ENCODE measurements at regions not wholly inside any gene's neighbourhood (a gene's known extent, or its start where the extent isn't known, plus 50 kb on each side); places are given as distances from the start of the nearest gene placed in this dataset.
A peak's percentile ranks its signal among the peaks of the same experiment; 100 is the strongest.
"Not testable (repeated sequence)": the region's sequence is repeated elsewhere in the genome, so short reads cannot be mapped to it uniquely, and the experiment has no call there.

DNA sequence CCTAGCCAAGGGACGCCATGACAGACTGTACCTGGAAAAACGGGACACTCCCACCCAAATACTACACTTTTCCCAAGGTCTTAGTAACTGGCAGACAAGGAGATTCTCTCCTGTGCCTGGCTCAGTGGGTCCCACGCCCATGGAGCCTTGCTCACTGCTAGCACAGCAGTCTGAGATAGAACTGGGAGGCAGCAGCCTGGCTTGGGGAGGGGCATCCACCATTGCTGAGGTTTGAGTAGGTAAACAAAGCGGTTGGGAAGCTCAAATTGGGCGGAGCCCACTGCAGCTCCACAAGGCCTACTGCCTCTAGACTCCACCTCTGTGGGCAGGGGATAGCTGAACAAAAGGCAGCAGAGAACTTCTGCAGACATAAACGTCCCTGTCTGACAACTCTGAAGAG, 215.1 kb upstream of the UBE2E3 start:
- not testable (repeated sequence) for H3K4me2 ChIP-seq (ENCODE audit: insufficient read depth, low read length, poor library complexity, severe bottlenecking); H2BK120ac ChIP-seq (ENCODE audit: low read depth, low read length); H3K36me3 ChIP-seq (replicated peaks in 1 of 2; ENCODE audit: control insufficient read depth in 2 of 2, insufficient read depth in 2 of 2, low read length in 2 of 2); H3K4me1 ChIP-seq (ENCODE audit: control insufficient read depth in 2 of 2, insufficient read depth in 1 of 2, low read depth in 1 of 2, low read length in 2 of 2); H3K9me3 ChIP-seq (replicated peaks in 1 of 2; ENCODE audit: control insufficient read depth in 2 of 2, insufficient read depth in 1 of 2, low read depth in 1 of 2, low read length in 2 of 2); H2AFZ ChIP-seq (ENCODE audit: low read length); H3K27me3 ChIP-seq (ENCODE audit: control insufficient read depth in 3 of 3, insufficient read depth in 3 of 3, low read depth in 1 of 3, low read length in 3 of 3); H3K27ac ChIP-seq (replicated peaks; ENCODE audit: low read length); H3K23ac ChIP-seq (ENCODE audit: low read depth, low read length, poor library complexity); H3K4ac ChIP-seq (ENCODE audit: low read length); H3K14ac ChIP-seq (ENCODE audit: low read length); H4K91ac ChIP-seq (ENCODE audit: low read depth, low read length, poor library complexity); H2AK5ac ChIP-seq (ENCODE audit: low read depth, low read length); H3K9ac ChIP-seq (ENCODE audit: low read depth, low read length, poor library complexity); H2BK15ac ChIP-seq (ENCODE audit: low read length); H3K79me1 ChIP-seq (ENCODE audit: low read depth, low read length); DNase-seq (ENCODE audit: low spot score); H3K4me3 ChIP-seq (ENCODE audit: low read length in 2 of 2); H4K8ac ChIP-seq (ENCODE audit: low read depth, low read length); H2BK5ac ChIP-seq (ENCODE audit: low read length); H2BK12ac ChIP-seq (ENCODE audit: low read length); H3K18ac ChIP-seq (ENCODE audit: low read length)
- WGBS, 2 donors (ENCODE audit: extremely low coverage in 2 of 2, insufficient read length in 2 of 2, insufficient replicate concordance in 1 of 2) = no CpG with 5 or more reads among the region's 6 CpGs

DNA sequence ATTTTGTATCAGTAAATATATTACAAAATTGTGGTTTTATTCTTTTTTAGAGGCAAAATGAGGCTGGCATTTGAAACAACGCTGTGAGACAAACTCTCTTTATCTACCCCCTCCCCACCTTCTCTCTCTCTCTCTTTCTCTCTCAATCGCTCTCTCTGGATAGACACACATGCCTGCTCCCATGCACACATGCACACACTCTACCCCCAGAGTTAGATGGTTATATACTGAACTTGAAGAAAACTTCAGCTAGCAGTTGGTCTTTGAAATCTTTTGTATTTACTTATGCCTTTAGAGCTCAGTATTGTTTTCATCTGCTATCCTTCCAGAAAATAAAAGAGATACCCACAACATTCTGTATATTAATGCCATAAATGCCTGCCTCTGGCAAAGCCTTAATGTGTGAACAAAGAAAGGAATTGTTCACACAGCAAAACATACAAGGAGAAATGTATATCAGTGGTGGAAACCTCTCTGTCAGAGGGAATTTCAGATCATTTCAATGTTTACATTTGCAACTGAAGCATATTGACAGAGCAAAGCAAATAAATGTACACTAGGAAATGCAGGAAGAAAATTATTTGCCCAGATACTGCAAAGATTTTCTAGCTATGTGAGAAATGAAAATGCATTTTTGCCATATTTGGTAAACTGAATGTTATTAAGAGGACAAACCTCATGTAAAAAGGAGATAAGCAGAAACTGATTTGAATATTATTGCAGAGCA, 217.0 kb upstream of the UBE2E3 start:
- Histone ChIP-seq H3K23ac (ENCODE audit: low read depth, low read length, poor library complexity) (no peak overlapping the region), H3K9me3 (replicated peaks in 1 of 2; ENCODE audit: control insufficient read depth in 2 of 2, insufficient read depth in 1 of 2, low read depth in 1 of 2, low read length in 2 of 2) (no peaks in the 10 kb centered on the region), H3K4me1 (ENCODE audit: control insufficient read depth in 2 of 2, insufficient read depth in 1 of 2, low read depth in 1 of 2, low read length in 2 of 2) (no peaks in the 10 kb centered on the region), H3K18ac (ENCODE audit: low read length) (no peak overlapping the region), H3K4me3 (ENCODE audit: low read length in 2 of 2) (no peak overlapping the region), H4K8ac (ENCODE audit: low read depth, low read length) (no peak overlapping the region), H3K14ac (ENCODE audit: low read length) (no peak overlapping the region), H2AK5ac (ENCODE audit: low read depth, low read length) (no peak overlapping the region), H2BK120ac (ENCODE audit: low read depth, low read length) (no peak overlapping the region), H4K91ac (ENCODE audit: low read depth, low read length, poor library complexity) (no peak overlapping the region), H3K36me3 (replicated peaks in 1 of 2; ENCODE audit: control insufficient read depth in 2 of 2, insufficient read depth in 2 of 2, low read length in 2 of 2) (no peaks in the 10 kb centered on the region), H3K4ac (ENCODE audit: low read length) (no peak overlapping the region), H2BK12ac (ENCODE audit: low read length) (no peak overlapping the region), H2BK15ac (ENCODE audit: low read length) (no peak overlapping the region), H2AFZ (ENCODE audit: low read length) (peak overlapping the region; percentile 25), H3K9ac (ENCODE audit: low read depth, low read length, poor library complexity) (no peak overlapping the region), H3K4me2 (ENCODE audit: insufficient read depth, low read length, poor library complexity, severe bottlenecking) (no peak overlapping the region), H3K27ac (replicated peaks; ENCODE audit: low read length) (no peak overlapping the region), H2BK5ac (ENCODE audit: low read length) (no peak overlapping the region), H3K79me1 (ENCODE audit: low read depth, low read length) (no peaks in the 10 kb centered on the region), H3K27me3 (ENCODE audit: control insufficient read depth in 3 of 3, insufficient read depth in 3 of 3, low read depth in 1 of 3, low read length in 3 of 3) (no peaks in the 10 kb centered on the region)
- WGBS, 2 donors (ENCODE audit: extremely low coverage in 2 of 2, insufficient read length in 2 of 2, insufficient replicate concordance in 1 of 2) = no CpG with 5 or more reads among the region's 2 CpGs
- no peak for DNase-seq (ENCODE audit: low spot score)

DNA sequence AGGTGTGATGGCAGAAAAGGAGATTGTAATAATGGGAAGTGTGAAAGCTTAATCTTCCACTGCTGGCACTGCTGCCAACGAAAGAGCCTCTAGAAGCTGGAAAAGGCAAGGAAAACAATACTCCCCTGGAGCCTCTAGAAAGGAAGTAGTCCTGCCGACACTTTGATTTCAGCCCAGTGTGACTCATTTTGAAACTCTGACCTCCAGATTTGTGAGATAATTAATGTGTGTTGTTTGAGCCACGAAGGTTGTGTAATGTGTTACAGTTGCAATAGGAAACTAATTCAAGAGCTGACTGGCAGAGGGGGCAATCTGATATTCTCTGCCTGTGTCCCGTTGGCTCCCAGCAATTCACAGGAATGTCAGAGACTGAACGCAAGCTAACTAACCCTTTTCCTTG, 219.2 kb upstream of the UBE2E3 start:
- Histone ChIP-seq H3K9me3 (replicated peaks in 1 of 2; ENCODE audit: control insufficient read depth in 2 of 2, insufficient read depth in 1 of 2, low read depth in 1 of 2, low read length in 2 of 2) (no peaks in the 10 kb centered on the region), H3K4me2 (ENCODE audit: insufficient read depth, low read length, poor library complexity, severe bottlenecking) (no peak overlapping the region), H4K8ac (ENCODE audit: low read depth, low read length) (no peak overlapping the region), H3K4ac (ENCODE audit: low read length) (no peak overlapping the region), H2BK5ac (ENCODE audit: low read length) (no peak overlapping the region), H3K27me3 (ENCODE audit: control insufficient read depth in 3 of 3, insufficient read depth in 3 of 3, low read depth in 1 of 3, low read length in 3 of 3) (no peaks in the 10 kb centered on the region), H2AFZ (ENCODE audit: low read length) (peak overlapping the region; percentile 43), H3K23ac (ENCODE audit: low read depth, low read length, poor library complexity) (no peak overlapping the region), H3K14ac (ENCODE audit: low read length) (no peak overlapping the region), H3K4me1 (ENCODE audit: control insufficient read depth in 2 of 2, insufficient read depth in 1 of 2, low read depth in 1 of 2, low read length in 2 of 2) (no peaks in the 10 kb centered on the region), H3K36me3 (replicated peaks in 1 of 2; ENCODE audit: control insufficient read depth in 2 of 2, insufficient read depth in 2 of 2, low read length in 2 of 2) (no peaks in the 10 kb centered on the region), H3K18ac (ENCODE audit: low read length) (no peak overlapping the region), H3K9ac (ENCODE audit: low read depth, low read length, poor library complexity) (no peak overlapping the region), H2BK12ac (ENCODE audit: low read length) (no peak overlapping the region), H2BK120ac (ENCODE audit: low read depth, low read length) (no peak overlapping the region), H4K91ac (ENCODE audit: low read depth, low read length, poor library complexity) (no peak overlapping the region), H3K79me1 (ENCODE audit: low read depth, low read length) (no peaks in the 10 kb centered on the region), H3K4me3 (ENCODE audit: low read length in 2 of 2) (no peak overlapping the region), H3K27ac (replicated peaks; ENCODE audit: low read length) (no peak overlapping the region), H2BK15ac (ENCODE audit: low read length) (no peak overlapping the region), H2AK5ac (ENCODE audit: low read depth, low read length) (no peak overlapping the region)
- WGBS, 2 donors (ENCODE audit: extremely low coverage in 2 of 2, insufficient read length in 2 of 2, insufficient replicate concordance in 1 of 2) = no CpG with 5 or more reads among the region's 5 CpGs
- no peak for DNase-seq (ENCODE audit: low spot score)

DNA sequence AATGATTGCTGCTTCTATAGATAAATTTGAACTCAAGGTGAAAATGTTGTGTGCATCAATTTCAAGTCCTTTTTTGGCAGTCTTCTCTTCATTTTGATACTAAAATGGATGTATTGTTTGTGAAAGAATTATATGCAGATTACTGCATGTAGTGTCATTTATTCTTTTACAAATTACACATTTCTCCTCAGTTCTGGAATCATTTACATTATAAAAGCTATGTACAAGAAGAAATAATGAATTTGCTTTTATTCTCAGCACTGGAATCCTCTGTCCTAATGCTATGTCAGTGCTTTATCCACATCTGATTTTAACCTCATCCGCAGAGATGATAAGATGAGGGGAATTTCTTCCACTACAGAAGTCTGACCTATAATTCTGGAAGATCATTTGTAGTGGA, 220.8 kb upstream of the UBE2E3 start:
- H4K91ac ChIP-seq (ENCODE audit: low read depth, low read length, poor library complexity) = no peak overlapping the region
- H3K27ac ChIP-seq (replicated peaks; ENCODE audit: low read length) = no peak overlapping the region
- no peak overlapping the region for H3K4ac ChIP-seq (ENCODE audit: low read length)
- H3K4me3 ChIP-seq (ENCODE audit: low read length in 2 of 2) = no peak overlapping the region
- no peaks in the 10 kb centered on the region for H3K27me3 ChIP-seq (ENCODE audit: control insufficient read depth in 3 of 3, insufficient read depth in 3 of 3, low read depth in 1 of 3, low read length in 3 of 3)
- H2BK15ac ChIP-seq (ENCODE audit: low read length) = no peak overlapping the region
- no peak overlapping the region for H3K14ac ChIP-seq (ENCODE audit: low read length)
- no peak overlapping the region for H3K9ac ChIP-seq (ENCODE audit: low read depth, low read length, poor library complexity)
- no CpG with 5 or more reads among the region's 1 CpG for WGBS, 2 donors (ENCODE audit: extremely low coverage in 2 of 2, insufficient read length in 2 of 2, insufficient replicate concordance in 1 of 2)
- H2AFZ ChIP-seq (ENCODE audit: low read length) = no peak overlapping the region
- no peak overlapping the region for H3K18ac ChIP-seq (ENCODE audit: low read length)
- H3K4me2 ChIP-seq (ENCODE audit: insufficient read depth, low read length, poor library complexity, severe bottlenecking) = no peak overlapping the region
- H2BK120ac ChIP-seq (ENCODE audit: low read depth, low read length) = no peak overlapping the region
- H2AK5ac ChIP-seq (ENCODE audit: low read depth, low read length) = no peak overlapping the region
- H2BK12ac ChIP-seq (ENCODE audit: low read length) = no peak overlapping the region
- H3K36me3 ChIP-seq (replicated peaks in 1 of 2; ENCODE audit: control insufficient read depth in 2 of 2, insufficient read depth in 2 of 2, low read length in 2 of 2) = no peaks in the 10 kb centered on the region
- no peak overlapping the region for H3K23ac ChIP-seq (ENCODE audit: low read depth, low read length, poor library complexity)
- no peak overlapping the region for H2BK5ac ChIP-seq (ENCODE audit: low read length)
- H4K8ac ChIP-seq (ENCODE audit: low read depth, low read length) = no peak overlapping the region
- no peaks in the 10 kb centered on the region for H3K4me1 ChIP-seq (ENCODE audit: control insufficient read depth in 2 of 2, insufficient read depth in 1 of 2, low read depth in 1 of 2, low read length in 2 of 2)
- no peaks in the 10 kb centered on the region for H3K9me3 ChIP-seq (replicated peaks in 1 of 2; ENCODE audit: control insufficient read depth in 2 of 2, insufficient read depth in 1 of 2, low read depth in 1 of 2, low read length in 2 of 2)
- no peaks in the 10 kb centered on the region for H3K79me1 ChIP-seq (ENCODE audit: low read depth, low read length)
- no peak for DNase-seq (ENCODE audit: low spot score)

Measured in neuronal stem cell (in vitro differentiated cells).